H9 (cell line): ENCODE measurements at regions not wholly inside any gene's neighbourhood (a gene's known extent, or its start where the extent isn't known, plus 50 kb on each side); places are given as distances from the start of the nearest gene placed in this dataset.

ENCODE experiments used
- DNase-seq: peaks from one replicate; pipeline ENCODE4 v3.0.0-alpha.2; 2017
- H2AFZ ChIP-seq: one replicate; pipeline ENCODE4 v1.6.1; 2013; ENCODE audit warnings: mild to moderate bottlenecking, low read length, control low read depth, moderate library complexity
- H2AK5ac ChIP-seq: 2 replicates; pipeline ENCODE4 v1.6.1; 2013; ENCODE audit warnings: low read length, control low read depth, mixed read lengths; ENCODE audit not compliant: insufficient read length
- H2BK120ac ChIP-seq: one replicate; pipeline ENCODE4 v1.6.1; 2013; ENCODE audit warnings: low read depth, mild to moderate bottlenecking, low read length, control low read depth, inconsistent platforms; ENCODE audit not compliant: poor library complexity, severe bottlenecking
- H2BK12ac ChIP-seq: 2 replicates; pipeline ENCODE4 v1.6.1; 2013; ENCODE audit warnings: low read length, control low read depth, mixed read lengths, low read depth; ENCODE audit not compliant: insufficient read length
- H2BK15ac ChIP-seq: 2 replicates; pipeline ENCODE4 v1.6.1; 2013; ENCODE audit warnings: low read depth, low read length, control low read depth
- H2BK20ac ChIP-seq: one replicate; pipeline ENCODE4 v1.6.1; 2013; ENCODE audit warnings: low read depth, mild to moderate bottlenecking, low read length, control low read depth, inconsistent platforms; ENCODE audit not compliant: poor library complexity, severe bottlenecking
- H2BK5ac ChIP-seq: 2 replicates; pipeline ENCODE4 v1.6.1; 2013; ENCODE audit warnings: low read length, control low read depth, mixed read lengths; ENCODE audit not compliant: insufficient read length
- H3K14ac ChIP-seq: 2 replicates; pipeline ENCODE4 v1.6.1; 2013; ENCODE audit warnings: low read length, control low read depth; ENCODE audit not compliant: insufficient read depth
- H3K18ac ChIP-seq: 2 replicates; pipeline ENCODE4 v1.6.1; 2013; ENCODE audit warnings: low read depth, mild to moderate bottlenecking, mixed read lengths, low read length, control low read depth; ENCODE audit not compliant: insufficient read length
- H3K23ac ChIP-seq: 2 replicates; pipeline ENCODE4 v1.6.1; 2013; ENCODE audit warnings: low read length, control low read depth, mixed read lengths, low read depth; ENCODE audit not compliant: insufficient read length
- H3K23me2 ChIP-seq: 2 replicates; pipeline ENCODE4 v1.6.1; 2013; ENCODE audit warnings: low read depth, mild to moderate bottlenecking, mixed read lengths, low read length, control low read depth; ENCODE audit not compliant: insufficient read length, poor library complexity, severe bottlenecking
- H3K27ac ChIP-seq: 2 replicates; pipeline ENCODE4 v1.5.1; 2013; ENCODE audit warnings: low read length, control low read depth, mixed read lengths, low read depth; ENCODE audit not compliant: insufficient read length
- H3K27me3 ChIP-seq: 2 replicates; pipeline ENCODE4 v1.6.1; 2013; ENCODE audit warnings: low read length, control low read depth, inconsistent platforms; ENCODE audit not compliant: insufficient read depth
- H3K4ac ChIP-seq: 2 replicates; pipeline ENCODE4 v1.6.1; 2013; ENCODE audit warnings: low read depth, mild to moderate bottlenecking, control low read depth, inconsistent platforms, low read length, moderate library complexity
- H3K4me1 ChIP-seq: 2 replicates; pipeline ENCODE4 v1.6.1; 2013; ENCODE audit warnings: low read length, control low read depth, inconsistent platforms; ENCODE audit not compliant: insufficient read depth
- H3K4me2 ChIP-seq: 2 replicates; pipeline ENCODE4 v1.6.1; 2013; ENCODE audit warnings: low read length, control low read depth, mixed read lengths; ENCODE audit not compliant: insufficient read length, insufficient read depth
- H3K56ac ChIP-seq: 2 replicates; pipeline ENCODE4 v1.6.1; 2013; ENCODE audit warnings: low read depth, mild to moderate bottlenecking, mixed read lengths, low read length, control low read depth; ENCODE audit not compliant: insufficient read length
- H3K79me1 ChIP-seq: 2 replicates; pipeline ENCODE4 v1.6.1; 2013; ENCODE audit warnings: low read depth, mild to moderate bottlenecking, moderate library complexity, low read length, control low read depth, inconsistent platforms; ENCODE audit not compliant: insufficient read depth, poor library complexity, severe bottlenecking
- H3K79me2 ChIP-seq: 2 replicates; pipeline ENCODE4 v1.6.1; 2013; ENCODE audit warnings: low read length, control low read depth, inconsistent platforms; ENCODE audit not compliant: insufficient read depth
- H3K9ac ChIP-seq: 2 replicates; pipeline ENCODE4 v1.6.1; 2013; ENCODE audit warnings: low read length, control low read depth, mixed read lengths; ENCODE audit not compliant: insufficient read length; ENCODE audit errors: extremely low read depth
- H3K9me3 ChIP-seq: one replicate; pipeline ENCODE4 v1.6.1; 2013; ENCODE audit warnings: low read depth, low read length, inconsistent platforms; ENCODE audit not compliant: control insufficient read depth
- H3T11ph ChIP-seq: one replicate; pipeline ENCODE4 v1.6.1; 2013; ENCODE audit warnings: mild to moderate bottlenecking, low read length, control low read depth, inconsistent platforms
- H4K20me1 ChIP-seq: one replicate; pipeline ENCODE4 v1.6.1; 2013; ENCODE audit not compliant: control insufficient read depth, insufficient read length, insufficient read depth
- H4K5ac ChIP-seq: 2 replicates; pipeline ENCODE4 v1.6.1; 2013; ENCODE audit warnings: low read depth, mild to moderate bottlenecking, mixed read lengths, low read length, control low read depth; ENCODE audit not compliant: insufficient read length
- H4K8ac ChIP-seq: replicated peaks from 2 replicates; pipeline ENCODE4 v1.6.1; 2013; ENCODE audit warnings: low read length, control low read depth, mixed read lengths, low read depth; ENCODE audit not compliant: insufficient read length
- H4K91ac ChIP-seq: 2 replicates; pipeline ENCODE4 v1.6.1; 2013; ENCODE audit warnings: low read depth, mild to moderate bottlenecking, moderate library complexity, mixed read lengths, low read length, control low read depth; ENCODE audit not compliant: insufficient read length
- H3K27ac Mint-ChIP-seq, 3 experiments: 2 replicates in 2 of 3; 3 replicates in 1 of 3; pipeline ENCODE4 v1.8.0; 2020 to 2021; ENCODE audit warnings: mixed read lengths in 3 of 3, mild to moderate bottlenecking in 1 of 3, moderate library complexity in 1 of 3
- H3K27me3 Mint-ChIP-seq: 2 replicates; pipeline ENCODE4 v1.8.0; 2021; ENCODE audit warnings: low read depth, mild to moderate bottlenecking, moderate library complexity, mixed read lengths
- H3K36me3 Mint-ChIP-seq, 3 experiments: 2 replicates in 2 of 3; 3 replicates in 1 of 3; pipeline ENCODE4 v1.8.0; 2020 to 2021; ENCODE audit warnings: low read depth in 3 of 3, mixed read lengths in 3 of 3; ENCODE audit not compliant: insufficient read depth in 1 of 3
- H3K4me1 Mint-ChIP-seq, 2 experiments: 2 replicates each; pipeline ENCODE4 v1.8.0; 2020; ENCODE audit warnings: mixed read lengths in 2 of 2
- H3K4me3 Mint-ChIP-seq, 2 experiments: 2 replicates in 1 of 2; 3 replicates in 1 of 2; pipeline ENCODE4 v1.8.0; 2020 to 2021; ENCODE audit warnings: mild to moderate bottlenecking in 2 of 2, mixed read lengths in 2 of 2, moderate library complexity in 1 of 2
- H3K9me3 Mint-ChIP-seq, 2 experiments: 2 replicates in 1 of 2; 3 replicates in 1 of 2; pipeline ENCODE4 v1.8.0; 2020; ENCODE audit warnings: mild to moderate bottlenecking in 2 of 2, mixed read lengths in 2 of 2, moderate library complexity in 1 of 2
- CTCF ChIP-seq: fragments of 200-600 bp; sonication (generic); conservative IDR thresholded peaks from 3 replicates; pipeline ENCODE4 v1.8.0; 2021; ENCODE audit warnings: antibody characterized with exemption, mild to moderate bottlenecking
- WGBS: extraction: QIAGEN DNeasy Blood & Tissue Kit; methylation state at CpG from one replicate; pipeline ENCODE4 v1.1.7; 2013; ENCODE audit warnings: missing lambda C conversion rate, low lambda C conversion rate, mixed read lengths; ENCODE audit not compliant: insufficient read length; ENCODE audit errors: extremely low coverage; 5-methylcytosine and 5-hydroxymethylcytosine counted together

- Mint-ChIP-seq H3K4me3 (no peak overlapping the region), H3K36me3 (no peaks in the 10 kb centered on the region), H3K9me3 (0 out of 5 replicates have a peak, but pooled peaks cover 0 to 3% of the 10 kb centered on the region in 2 experiments), H3K27ac (no peak overlapping the region), H3K27me3 (no peaks in the 10 kb centered on the region; the same call in 1 of the 2 replicates), H3K4me1 (no peaks in the 10 kb centered on the region)
- Histone ChIP-seq H4K20me1 (no peaks in the 10 kb centered on the region), H3K18ac (no peak overlapping the region), H2BK120ac (no peak overlapping the region), H3K9me3 (no peaks in the 10 kb centered on the region), H2AFZ (no peak overlapping the region), H4K8ac (no peak overlapping the region), H3K27ac (no peak overlapping the region), H4K91ac (no peak overlapping the region), H3T11ph (no peak overlapping the region), H3K27me3 (no peaks in the 10 kb centered on the region), H2BK5ac (no peak overlapping the region), H2BK12ac (no peak overlapping the region), H3K23ac (no peak overlapping the region), H4K5ac (no peak overlapping the region), H3K4ac (no peak overlapping the region), H3K56ac (no peak overlapping the region), H2BK20ac (no peak overlapping the region), H2BK15ac (no peak overlapping the region), H3K14ac (no peak overlapping the region), H3K9ac (no peak overlapping the region), H3K4me1 (no peaks in the 10 kb centered on the region), H3K4me2 (no peak overlapping the region), H2AK5ac (no peak overlapping the region), H3K79me1 (no peaks in the 10 kb centered on the region), H3K79me2 (no peaks in the 10 kb centered on the region), H3K23me2 (no peaks in the 10 kb centered on the region)
- TF ChIP-seq CTCF: no peak
- no CpG with 5 or more reads among the region's 1 CpG for WGBS
- DNase-seq: no peak
Measured at GRCh38 chr7:26522633-26523032, 231.0 kb downstream of the SNX10 start.
